ENCODE measurements at regions not wholly inside any gene's neighbourhood (a gene's known extent, or its start where the extent isn't known, plus 50 kb on each side); places are given as distances from the start of the nearest gene placed in this dataset.

GRCh38 chr2:158009399-158009798, 92.3 kb upstream of the UPP2 start:
- DNase-seq (ENCODE audit: low spot score), result no peak

GRCh38 chr2:158006961-158007719, 94.5 kb upstream of the UPP2 start:
- no peak for DNase-seq (ENCODE audit: low spot score)

GRCh38 chr2:158004126-158004764, 97.4 kb upstream of the UPP2 start:
- no peak for DNase-seq (ENCODE audit: low spot score)

GRCh38 chr2:158002079-158002478, 99.6 kb upstream of the UPP2 start:
- no peak for DNase-seq (ENCODE audit: low spot score)

GRCh38 chr2:157996799-157997198, 104.9 kb upstream of the UPP2 start:
- DNase-seq (ENCODE audit: low spot score), result no peak

- no peak for DNase-seq (ENCODE audit: low spot score)
Measured at GRCh38 chr2:157995117-157995516, 106.6 kb upstream of the UPP2 start.

- DNase-seq (ENCODE audit: low spot score), result no peak
Measured at GRCh38 chr2:157991932-157992331, 109.7 kb upstream of the UPP2 start.

GRCh38 chr2:157990173-157990572, 111.5 kb upstream of the UPP2 start:
- no peak for DNase-seq (ENCODE audit: low spot score)

GRCh38 chr2:157989227-157989626, 112.4 kb upstream of the UPP2 start:
- no peak for DNase-seq (ENCODE audit: low spot score)

- no peak for DNase-seq (ENCODE audit: low spot score)
Measured at GRCh38 chr2:157986761-157987160, 110.6 kb upstream of the ACVR1 start.

GRCh38 chr2:157984866-157985265, 108.7 kb upstream of the ACVR1 start:
- DNase-seq (ENCODE audit: low spot score), result no peak

GRCh38 chr2:157980020-157980419, 103.9 kb upstream of the ACVR1 start:
- no peak for DNase-seq (ENCODE audit: low spot score)

GRCh38 chr2:157971702-157972101, 95.6 kb upstream of the ACVR1 start:
- no peak for DNase-seq (ENCODE audit: low spot score)

- no peak for DNase-seq (ENCODE audit: low spot score)
Measured at GRCh38 chr2:157967856-157968255, 91.7 kb upstream of the ACVR1 start.

- no peak for DNase-seq (ENCODE audit: low spot score)
Measured at GRCh38 chr2:157959249-157959648, 83.1 kb upstream of the ACVR1 start.

- no peak for DNase-seq (ENCODE audit: low spot score)
Measured at GRCh38 chr2:157957596-157957995, 81.5 kb upstream of the ACVR1 start.

GRCh38 chr2:157952558-157952957, 76.4 kb upstream of the ACVR1 start:
- no peak for DNase-seq (ENCODE audit: low spot score)

GRCh38 chr2:157948856-157949255, 72.7 kb upstream of the ACVR1 start:
- DNase-seq (ENCODE audit: low spot score), result no peak

GRCh38 chr2:157946919-157947557, 70.9 kb upstream of the ACVR1 start:
- no peak for DNase-seq (ENCODE audit: low spot score)

GRCh38 chr2:157940024-157940423, 63.9 kb upstream of the ACVR1 start:
- DNase-seq (ENCODE audit: low spot score), result no peak

- DNase-seq (ENCODE audit: low spot score), result no peak
Measured at GRCh38 chr2:157938556-157938955, 62.4 kb upstream of the ACVR1 start.

- no peak for DNase-seq (ENCODE audit: low spot score)
Measured at GRCh38 chr2:157936406-157936805, 60.3 kb upstream of the ACVR1 start.

GRCh38 chr2:157935378-157935906, 59.3 kb upstream of the ACVR1 start:
- DNase-seq (ENCODE audit: low spot score), result no peak

Measured in SK-N-DZ (cell line).